Breast epithelium (tissue), 3 donors: ENCODE measurements at regions not wholly inside any gene's neighbourhood (a gene's known extent, or its start where the extent isn't known, plus 50 kb on each side); places are given as distances from the start of the nearest gene placed in this dataset.

Experiments
- CTCF ChIP-seq, 3 donors: fragments of 450-650 bp; IDR thresholded peaks; one replicate each; pipeline ENCODE4 v1.5.1; 2016 to 2017; ENCODE audit warnings: antibody characterized with exemption in 3 of 3, mild to moderate bottlenecking in 3 of 3, moderate library complexity in 3 of 3
- POLR2AphosphoS5 ChIP-seq, 3 donors: sonication (generic); formaldehyde crosslinking; IDR thresholded peaks; one replicate each; pipeline ENCODE4 v1.6.1; 2017; ENCODE audit warnings: antibody characterized with exemption in 3 of 3

- TF ChIP-seq CTCF (IDR thresholded peaks at IDR 0.05) (no peak), POLR2AphosphoS5 (IDR thresholded peaks at IDR 0.05) (no peak)
Measured at GRCh38 chr5:109917966-109918365, 228.2 kb downstream of the MAN2A1 start.
